K562 (cell line): ENCODE measurements at regions not wholly inside any gene's neighbourhood (a gene's known extent, or its start where the extent isn't known, plus 50 kb on each side); places are given as distances from the start of the nearest gene placed in this dataset.

Experiments
- CEBPB ChIP-seq: fragments of 450-650 bp; IDR thresholded peaks from 2 replicates; pipeline ENCODE4 v1.6.1; 2016; ENCODE audit warnings: missing genetic modification characterization, missing compliant biosample characterization
- CREM ChIP-seq: IDR thresholded peaks from 2 replicates; pipeline ENCODE4 v1.6.1; 2014; ENCODE audit warnings: antibody characterized with exemption, low read depth
- E2F8 ChIP-seq: fragments of 450-650 bp; IDR thresholded peaks from 2 replicates; pipeline ENCODE4 v1.7.1; 2018; ENCODE audit warnings: mild to moderate bottlenecking, low read depth; ENCODE audit not compliant: partially characterized antibody
- POLR2G ChIP-seq: fragments of 200-400 bp; formaldehyde crosslinking; IDR thresholded peaks from 2 replicates; pipeline ENCODE4 v1.6.1; 2017; ENCODE audit warnings: low read depth, mild to moderate bottlenecking, antibody characterized with exemption, low read length, moderate library complexity
- TAF15 ChIP-seq: fragments of 200-400 bp; formaldehyde crosslinking; IDR thresholded peaks from 2 replicates; pipeline ENCODE4 v1.6.1; 2017; ENCODE audit warnings: mild to moderate bottlenecking, low read depth, low read length, moderate library complexity
- ZBTB8A ChIP-seq: fragments of 450-650 bp; IDR thresholded peaks from 2 replicates; pipeline ENCODE4 v1.6.1; 2018; ENCODE audit warnings: mild to moderate bottlenecking, moderate library complexity; ENCODE audit not compliant: partially characterized antibody
- ZKSCAN8 ChIP-seq: fragments of 200-800 bp; sonication (Bioruptor generic); IDR thresholded peaks from 2 replicates; pipeline ENCODE4 v1.6.1; 2016; ENCODE audit warnings: missing genetic modification characterization, missing compliant biosample characterization
- ZNF232 ChIP-seq: sonication (generic); formaldehyde crosslinking; IDR thresholded peaks from 2 replicates; pipeline ENCODE4 v1.8.0; 2022; ENCODE audit warnings: mild to moderate bottlenecking, missing genetic modification reagents
- ZNF41 ChIP-seq: fragments of 250-450 bp; sonication (Bioruptor Pico); conservative IDR thresholded peaks from 2 replicates; pipeline ENCODE4 v1.4.0; 2020; ENCODE audit warnings: mild to moderate bottlenecking
- ZNF696 ChIP-seq: fragments of 250-450 bp; sonication (Bioruptor Pico); conservative IDR thresholded peaks from 2 replicates; pipeline ENCODE4 v1.4.0; 2020; ENCODE audit warnings: mild to moderate bottlenecking, moderate library complexity
- TF ChIP-seq, protein P1 (sequence below): fragments of 450-650 bp; IDR thresholded peaks from 2 replicates; pipeline ENCODE4 v1.6.1; 2016; ENCODE audit warnings: low read depth
- TF ChIP-seq, protein P2 (sequence below): fragments of 150-350 bp; conservative IDR thresholded peaks from 2 replicates; pipeline ENCODE4 v1.6.1; 2014; ENCODE audit warnings: low read length

- TF ChIP-seq TAF15: no peak
- TF ChIP-seq, protein P1, sequence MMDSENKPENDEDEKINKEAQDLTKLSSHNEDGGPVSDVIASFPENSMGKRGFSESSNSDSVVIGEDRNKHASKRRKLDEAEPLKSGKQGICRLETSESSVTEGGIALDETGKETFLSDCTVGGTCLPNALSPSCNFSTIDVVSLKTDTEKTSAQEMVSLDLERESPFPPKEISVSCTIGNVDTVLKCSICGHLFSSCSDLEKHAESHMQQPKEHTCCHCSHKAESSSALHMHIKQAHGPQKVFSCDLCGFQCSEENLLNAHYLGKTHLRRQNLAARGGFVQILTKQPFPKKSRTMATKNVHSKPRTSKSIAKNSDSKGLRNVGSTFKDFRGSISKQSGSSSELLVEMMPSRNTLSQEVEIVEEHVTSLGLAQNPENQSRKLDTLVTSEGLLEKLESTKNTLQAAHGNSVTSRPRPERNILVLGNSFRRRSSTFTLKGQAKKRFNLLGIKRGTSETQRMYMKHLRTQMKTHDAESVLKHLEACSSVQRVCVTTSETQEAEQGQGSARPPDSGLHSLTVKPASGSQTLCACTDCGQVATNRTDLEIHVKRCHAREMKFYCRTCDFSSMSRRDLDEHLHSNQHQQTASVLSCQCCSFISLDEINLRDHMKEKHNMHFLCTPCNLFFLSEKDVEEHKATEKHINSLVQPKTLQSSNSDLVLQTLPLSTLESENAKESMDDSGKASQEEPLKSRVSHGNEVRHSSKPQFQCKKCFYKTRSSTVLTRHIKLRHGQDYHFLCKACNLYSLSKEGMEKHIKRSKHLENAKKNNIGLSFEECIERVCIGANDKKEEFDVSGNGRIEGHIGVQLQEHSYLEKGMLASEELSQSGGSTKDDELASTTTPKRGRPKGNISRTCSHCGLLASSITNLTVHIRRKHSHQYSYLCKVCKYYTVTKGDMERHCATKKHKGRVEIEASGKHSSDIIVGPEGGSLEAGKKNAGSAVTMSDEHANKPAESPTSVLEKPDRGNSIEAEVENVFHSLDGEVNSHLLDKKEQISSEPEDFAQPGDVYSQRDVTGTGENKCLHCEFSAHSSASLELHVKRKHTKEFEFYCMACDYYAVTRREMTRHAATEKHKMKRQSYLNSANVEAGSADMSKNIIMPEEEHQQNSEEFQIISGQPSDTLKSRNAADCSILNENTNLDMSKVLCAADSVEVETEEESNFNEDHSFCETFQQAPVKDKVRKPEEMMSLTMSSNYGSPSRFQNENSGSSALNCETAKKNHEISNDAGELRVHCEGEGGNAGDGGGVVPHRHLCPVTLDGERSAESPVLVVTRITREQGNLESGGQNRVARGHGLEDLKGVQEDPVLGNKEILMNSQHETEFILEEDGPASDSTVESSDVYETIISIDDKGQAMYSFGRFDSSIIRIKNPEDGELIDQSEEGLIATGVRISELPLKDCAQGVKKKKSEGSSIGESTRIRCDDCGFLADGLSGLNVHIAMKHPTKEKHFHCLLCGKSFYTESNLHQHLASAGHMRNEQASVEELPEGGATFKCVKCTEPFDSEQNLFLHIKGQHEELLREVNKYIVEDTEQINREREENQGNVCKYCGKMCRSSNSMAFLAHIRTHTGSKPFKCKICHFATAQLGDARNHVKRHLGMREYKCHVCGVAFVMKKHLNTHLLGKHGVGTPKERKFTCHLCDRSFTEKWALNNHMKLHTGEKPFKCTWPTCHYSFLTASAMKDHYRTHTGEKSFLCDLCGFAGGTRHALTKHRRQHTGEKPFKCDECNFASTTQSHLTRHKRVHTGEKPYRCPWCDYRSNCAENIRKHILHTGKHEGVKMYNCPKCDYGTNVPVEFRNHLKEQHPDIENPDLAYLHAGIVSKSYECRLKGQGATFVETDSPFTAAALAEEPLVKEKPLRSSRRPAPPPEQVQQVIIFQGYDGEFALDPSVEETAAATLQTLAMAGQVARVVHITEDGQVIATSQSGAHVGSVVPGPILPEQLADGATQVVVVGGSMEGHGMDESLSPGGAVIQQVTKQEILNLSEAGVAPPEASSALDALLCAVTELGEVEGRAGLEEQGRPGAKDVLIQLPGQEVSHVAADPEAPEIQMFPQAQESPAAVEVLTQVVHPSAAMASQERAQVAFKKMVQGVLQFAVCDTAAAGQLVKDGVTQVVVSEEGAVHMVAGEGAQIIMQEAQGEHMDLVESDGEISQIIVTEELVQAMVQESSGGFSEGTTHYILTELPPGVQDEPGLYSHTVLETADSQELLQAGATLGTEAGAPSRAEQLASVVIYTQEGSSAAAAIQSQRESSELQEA: no peak
- no peak for TF ChIP-seq ZNF696 (CRISPR knock-in tag)
- no peak for TF ChIP-seq E2F8
- TF ChIP-seq CEBPB (tag): no peak
- TF ChIP-seq ZNF41 (CRISPR knock-in tag): no peak
- TF ChIP-seq, protein P2, sequence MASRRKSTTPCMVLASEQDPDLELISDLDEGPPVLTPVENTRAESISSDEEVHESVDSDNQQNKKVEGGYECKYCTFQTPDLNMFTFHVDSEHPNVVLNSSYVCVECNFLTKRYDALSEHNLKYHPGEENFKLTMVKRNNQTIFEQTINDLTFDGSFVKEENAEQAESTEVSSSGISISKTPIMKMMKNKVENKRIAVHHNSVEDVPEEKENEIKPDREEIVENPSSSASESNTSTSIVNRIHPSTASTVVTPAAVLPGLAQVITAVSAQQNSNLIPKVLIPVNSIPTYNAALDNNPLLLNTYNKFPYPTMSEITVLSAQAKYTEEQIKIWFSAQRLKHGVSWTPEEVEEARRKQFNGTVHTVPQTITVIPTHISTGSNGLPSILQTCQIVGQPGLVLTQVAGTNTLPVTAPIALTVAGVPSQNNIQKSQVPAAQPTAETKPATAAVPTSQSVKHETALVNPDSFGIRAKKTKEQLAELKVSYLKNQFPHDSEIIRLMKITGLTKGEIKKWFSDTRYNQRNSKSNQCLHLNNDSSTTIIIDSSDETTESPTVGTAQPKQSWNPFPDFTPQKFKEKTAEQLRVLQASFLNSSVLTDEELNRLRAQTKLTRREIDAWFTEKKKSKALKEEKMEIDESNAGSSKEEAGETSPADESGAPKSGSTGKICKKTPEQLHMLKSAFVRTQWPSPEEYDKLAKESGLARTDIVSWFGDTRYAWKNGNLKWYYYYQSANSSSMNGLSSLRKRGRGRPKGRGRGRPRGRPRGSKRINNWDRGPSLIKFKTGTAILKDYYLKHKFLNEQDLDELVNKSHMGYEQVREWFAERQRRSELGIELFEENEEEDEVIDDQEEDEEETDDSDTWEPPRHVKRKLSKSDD: no peak
- no peak for TF ChIP-seq ZNF232 (CRISPR knock-in tag)
- no peak for TF ChIP-seq POLR2G
- peak; percentile 66; the same call in 1 of the 2 replicates for TF ChIP-seq ZKSCAN8 (CRISPR knock-in tag)
- no peak for TF ChIP-seq ZBTB8A
- TF ChIP-seq CREM: peak; percentile 72
Measured at GRCh38 chr12:93020631-93021597, 91.8 kb upstream of the EEA1 start (continued).
